ENCODE measurements at regions not wholly inside any gene's neighbourhood (a gene's known extent, or its start where the extent isn't known, plus 50 kb on each side); places are given as distances from the start of the nearest gene placed in this dataset.

DNA sequence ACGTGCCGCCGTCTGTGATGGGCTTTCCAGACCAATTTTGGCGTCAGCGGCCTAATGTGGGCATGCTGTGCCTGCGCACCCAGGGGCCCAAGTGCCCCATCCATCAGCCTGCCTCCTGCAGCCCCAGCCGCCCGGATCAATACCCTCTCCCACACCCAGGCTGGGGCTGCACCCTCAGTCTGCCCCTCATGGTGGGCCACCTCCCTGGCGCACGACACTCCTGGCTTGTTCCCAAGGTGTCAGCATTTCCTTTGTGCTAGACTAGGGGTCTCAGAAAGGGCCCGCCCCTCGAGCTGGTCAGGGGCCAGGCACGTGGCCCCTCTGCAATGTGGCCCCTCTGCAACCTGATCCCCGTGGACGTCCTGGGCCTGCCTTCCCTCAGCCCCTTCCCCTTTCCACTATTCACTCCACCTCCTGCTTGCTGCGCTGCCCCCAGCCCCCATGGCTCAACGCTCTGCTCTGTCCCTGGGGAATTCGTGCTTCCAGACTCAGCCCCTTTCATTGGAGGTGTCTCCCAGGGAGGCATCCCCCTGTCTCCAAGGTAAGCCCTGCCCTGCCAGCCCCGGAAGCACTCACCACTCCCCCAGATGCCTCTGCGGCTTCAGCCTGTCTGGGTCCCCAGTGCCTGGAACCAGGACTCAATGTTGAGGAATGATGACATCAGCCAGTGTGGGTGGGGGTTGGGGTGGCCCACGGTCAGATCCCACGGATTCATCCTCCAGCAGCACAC lies 130.8 kb downstream of the HMX1 start:
- Histone ChIP-seq H3K27me3 (ENCODE audit: low read depth) (no peaks in the 10 kb centered on the region), H3K36me3 (replicated peaks) (no peaks in the 10 kb centered on the region), H3K9me3 (no peaks in the 10 kb centered on the region), H3K4me3 (no peak overlapping the region), H3K4me1 (no peaks in the 10 kb centered on the region)
- in situ Hi-C loops (cut with MboI; ENCODE audit: low sequenced_read_pairs), result no loop called here
- no peak for DNase-seq (ENCODE audit: low spot score in 2 of 2)

DNA sequence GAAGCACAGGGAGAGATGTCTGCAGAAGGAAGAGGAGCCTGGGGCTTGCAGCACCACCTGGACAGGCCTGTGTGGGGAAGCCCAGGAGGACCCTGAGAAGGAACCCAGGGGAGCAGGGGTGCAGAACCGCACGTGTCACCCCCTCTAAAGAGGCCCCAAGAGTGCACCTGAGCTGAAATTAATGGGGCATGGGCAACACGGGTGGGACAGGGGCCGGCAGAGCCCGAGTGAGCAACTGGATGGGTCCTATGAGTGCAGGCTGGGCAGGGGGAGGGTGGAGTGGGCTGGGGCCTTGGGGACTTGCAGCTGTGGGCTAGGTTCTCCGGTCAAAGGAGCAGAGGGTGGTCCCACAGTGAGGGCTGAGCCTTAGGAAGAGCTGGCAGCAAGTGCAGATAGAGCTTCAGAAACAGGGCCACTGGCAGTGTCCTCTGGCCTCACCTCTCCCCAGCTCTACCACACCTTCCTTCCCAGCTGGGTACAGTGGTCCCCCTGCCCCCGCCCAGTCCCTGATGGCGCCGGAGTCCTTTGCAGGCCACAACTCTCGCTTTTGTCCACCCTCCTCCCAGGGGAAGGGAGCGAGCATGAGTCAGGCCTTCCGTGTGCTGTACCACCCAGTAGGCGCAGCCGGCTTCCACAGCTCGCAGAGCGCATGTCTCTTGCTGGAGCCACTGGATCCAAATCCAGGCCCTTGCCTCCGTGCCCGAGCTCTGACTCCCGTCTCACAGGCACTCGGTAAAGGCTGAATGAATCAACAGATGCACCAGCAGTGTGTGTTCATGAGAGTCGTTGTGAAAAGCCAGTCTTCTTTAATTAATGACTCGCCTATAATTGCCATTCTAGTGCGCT lies 131.6 kb downstream of the HMX1 start:
- H3K36me3 ChIP-seq (replicated peaks), result no peaks in the 10 kb centered on the region
- no peak overlapping the region for H3K4me3 ChIP-seq
- no peaks in the 10 kb centered on the region for H3K27me3 ChIP-seq (ENCODE audit: low read depth)
- in situ Hi-C loops (cut with MboI; ENCODE audit: low sequenced_read_pairs), result no loop called here
- no peaks in the 10 kb centered on the region for H3K4me1 ChIP-seq
- no peaks in the 10 kb centered on the region for H3K9me3 ChIP-seq
- no peak for DNase-seq (ENCODE audit: low spot score in 2 of 2)

DNA sequence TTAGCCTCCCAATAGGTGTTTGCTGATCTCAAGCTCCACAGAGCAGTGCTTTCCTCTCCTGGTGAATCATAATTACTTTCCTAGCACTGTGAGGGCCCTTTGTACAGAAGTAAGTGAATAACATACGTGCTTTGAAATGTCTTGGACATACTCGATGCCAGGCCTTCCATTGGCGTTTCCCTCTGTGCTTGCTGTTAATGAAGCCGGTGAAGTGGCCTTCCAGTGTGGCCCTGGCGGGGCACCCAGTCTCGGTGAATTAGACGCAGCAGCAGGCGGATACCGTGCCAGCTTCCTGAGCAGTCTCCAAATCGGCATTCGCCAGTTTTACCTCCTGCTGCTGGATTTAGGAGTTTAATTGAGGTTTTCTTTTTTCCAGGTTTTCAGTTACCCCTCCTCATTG lies 132.3 kb downstream of the HMX1 start:
- no peak for DNase-seq (ENCODE audit: low spot score in 2 of 2)
- Histone ChIP-seq H3K4me1 (no peaks in the 10 kb centered on the region), H3K36me3 (replicated peaks) (no peaks in the 10 kb centered on the region), H3K4me3 (no peak overlapping the region), H3K9me3 (no peaks in the 10 kb centered on the region), H3K27me3 (ENCODE audit: low read depth) (no peaks in the 10 kb centered on the region)
- in situ Hi-C loops (cut with MboI; ENCODE audit: low sequenced_read_pairs), result no loop called here

DNA sequence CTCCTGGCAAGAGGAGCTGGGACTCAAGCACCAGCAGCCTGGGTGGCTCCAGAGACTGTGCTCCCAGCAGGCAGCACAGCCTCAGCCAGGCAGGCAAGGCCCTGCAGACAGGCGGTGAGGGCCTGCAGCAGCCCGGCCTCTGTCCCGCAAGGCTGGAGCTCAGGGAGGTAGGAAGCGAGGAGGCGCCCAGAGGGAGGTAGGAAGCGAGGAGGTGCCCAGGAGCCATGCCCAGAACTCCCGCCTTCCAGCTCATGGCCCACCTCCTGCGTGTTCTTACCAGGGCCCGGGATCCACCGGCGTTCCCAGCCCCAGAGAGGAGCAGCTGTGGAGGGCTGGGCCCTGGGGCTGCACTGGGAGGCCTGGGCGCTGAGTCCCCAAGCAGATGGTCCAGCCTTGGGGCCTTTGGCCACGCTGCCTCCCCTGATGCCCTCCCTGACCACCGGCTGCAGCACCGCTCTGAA lies 133.1 kb downstream of the HMX1 start:
- no peak for DNase-seq (ENCODE audit: low spot score in 2 of 2)
- 0 out of 2 replicates have a peak, but pooled peaks cover 2% of the 10 kb centered on the region for H3K9me3 ChIP-seq
- H3K27me3 ChIP-seq (ENCODE audit: low read depth), result no peaks in the 10 kb centered on the region
- no peaks in the 10 kb centered on the region for H3K36me3 ChIP-seq (replicated peaks)
- H3K4me1 ChIP-seq, result no peaks in the 10 kb centered on the region
- H3K4me3 ChIP-seq, result no peak overlapping the region
- in situ Hi-C loops (cut with MboI; ENCODE audit: low sequenced_read_pairs), result no loop called here

DNA sequence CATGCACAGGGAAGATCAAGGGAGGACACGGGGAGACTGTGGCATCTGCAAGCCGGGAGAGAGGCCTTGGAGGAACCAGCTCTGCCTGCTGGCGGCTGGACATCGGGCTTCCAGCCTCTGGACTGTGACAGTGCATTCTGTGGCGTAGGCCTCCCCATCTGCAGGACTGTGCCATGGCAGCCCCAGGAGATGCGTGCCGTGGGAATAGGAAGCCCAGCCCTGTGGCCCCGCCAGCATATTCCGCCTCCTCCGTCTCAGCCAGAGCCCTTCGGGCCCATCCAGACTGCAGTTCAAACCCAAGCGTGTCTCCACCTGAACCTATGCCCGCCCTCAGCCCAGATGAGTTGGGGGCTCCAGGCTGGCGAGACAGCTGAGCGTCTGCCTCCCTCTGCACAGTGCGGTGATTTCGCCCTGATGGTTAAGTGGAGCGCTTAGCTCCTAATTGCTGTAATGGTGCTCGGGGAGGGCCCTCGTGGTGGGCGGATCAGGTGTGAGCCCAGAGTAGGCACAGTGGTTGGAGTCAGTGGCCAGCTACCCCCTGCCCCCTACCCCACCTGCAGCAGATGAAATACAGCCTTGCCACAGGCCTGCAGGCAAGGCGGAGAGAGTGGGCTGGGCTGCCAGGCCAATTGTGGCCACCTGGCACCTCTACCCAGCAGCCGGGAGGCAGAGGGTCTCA lies 133.9 kb downstream of the HMX1 start:
- in situ Hi-C loops (cut with MboI; ENCODE audit: low sequenced_read_pairs), result no loop called here
- 0 out of 2 replicates have a peak, but pooled peaks cover 2% of the 10 kb centered on the region for H3K9me3 ChIP-seq
- H3K36me3 ChIP-seq (replicated peaks), result no peaks in the 10 kb centered on the region
- no peaks in the 10 kb centered on the region for H3K27me3 ChIP-seq (ENCODE audit: low read depth)
- H3K4me3 ChIP-seq, result no peak overlapping the region
- no peaks in the 10 kb centered on the region for H3K4me1 ChIP-seq
- DNase-seq (ENCODE audit: low spot score in 2 of 2), result no peak

- Histone ChIP-seq H3K36me3 (replicated peaks) (no peaks in the 10 kb centered on the region), H3K4me1 (no peaks in the 10 kb centered on the region), H3K9me3 (0 out of 2 replicates have a peak, but pooled peaks cover 2% of the 10 kb centered on the region), H3K4me3 (no peak overlapping the region), H3K27me3 (ENCODE audit: low read depth) (no peaks in the 10 kb centered on the region)
- DNase-seq (ENCODE audit: low spot score in 2 of 2), result no peak
- in situ Hi-C loops (cut with MboI; ENCODE audit: low sequenced_read_pairs), result no loop called here
These were observed 134.6 kb downstream of the HMX1 start for GRCh38 chr4:8737075-8737474.

GRCh38 chr4:8736090-8736825 lies 135.4 kb downstream of the HMX1 start:
- H3K4me3 ChIP-seq, result no peak overlapping the region
- H3K36me3 ChIP-seq (replicated peaks), result no peaks in the 10 kb centered on the region
- no peak for DNase-seq (ENCODE audit: low spot score in 2 of 2)
- H3K9me3 ChIP-seq, result 0 out of 2 replicates have a peak, but pooled peaks cover 2% of the 10 kb centered on the region
- no peaks in the 10 kb centered on the region for H3K27me3 ChIP-seq (ENCODE audit: low read depth)
- H3K4me1 ChIP-seq, result no peaks in the 10 kb centered on the region
- in situ Hi-C loops (cut with MboI; ENCODE audit: low sequenced_read_pairs), result no loop called here

GRCh38 chr4:8735236-8736089 lies 136.2 kb downstream of the HMX1 start:
- Histone ChIP-seq H3K4me3 (no peak overlapping the region), H3K4me1 (no peaks in the 10 kb centered on the region), H3K27me3 (ENCODE audit: low read depth) (no peaks in the 10 kb centered on the region), H3K36me3 (replicated peaks) (no peaks in the 10 kb centered on the region), H3K9me3 (0 out of 2 replicates have a peak, but pooled peaks cover 2% of the 10 kb centered on the region)
- DNase-seq (ENCODE audit: low spot score in 2 of 2), result no peak
- in situ Hi-C loops (cut with MboI; ENCODE audit: low sequenced_read_pairs), result no loop called here

DNA sequence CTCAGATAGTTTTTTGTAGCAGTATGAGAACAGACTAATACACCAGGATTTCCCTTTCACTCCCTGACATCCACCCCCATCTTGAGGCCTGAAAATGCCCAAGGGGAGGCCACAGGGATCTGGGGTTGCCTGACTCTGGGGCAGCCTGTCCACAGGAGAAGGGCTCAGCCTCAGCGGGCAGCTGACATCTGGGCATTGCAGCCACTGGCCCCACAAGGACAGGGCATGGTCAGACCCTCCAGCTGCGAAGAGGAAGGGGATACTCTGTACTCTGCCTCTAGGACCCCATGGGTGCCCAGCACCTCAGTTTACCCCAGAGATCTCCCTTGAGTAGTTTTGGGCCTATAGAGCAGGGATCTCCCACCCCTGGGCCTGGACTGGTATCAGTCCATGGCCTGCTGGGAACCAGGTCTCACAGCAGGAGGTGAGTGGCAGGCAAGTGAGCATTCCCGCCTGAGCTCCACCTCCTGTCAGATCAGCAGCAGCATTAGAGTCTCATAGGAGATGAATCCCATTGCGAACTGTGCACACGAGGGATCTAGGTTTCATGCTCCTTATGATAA lies 138.9 kb downstream of the HMX1 start:
- Histone ChIP-seq H3K4me1 (no peaks in the 10 kb centered on the region), H3K4me3 (no peak overlapping the region), H3K9me3 (0 out of 2 replicates have a peak, but pooled peaks cover 2% of the 10 kb centered on the region), H3K36me3 (replicated peaks) (no peaks in the 10 kb centered on the region), H3K27me3 (ENCODE audit: low read depth) (no peaks in the 10 kb centered on the region)
- no peak for DNase-seq (ENCODE audit: low spot score in 2 of 2)
- in situ Hi-C loops (cut with MboI; ENCODE audit: low sequenced_read_pairs), result no loop called here

- in situ Hi-C loops (cut with MboI; ENCODE audit: low sequenced_read_pairs), result no loop called here
- H3K27me3 ChIP-seq (ENCODE audit: low read depth), result no peaks in the 10 kb centered on the region
- 0 out of 2 replicates have a peak, but pooled peaks cover 2% of the 10 kb centered on the region for H3K9me3 ChIP-seq
- H3K36me3 ChIP-seq (replicated peaks), result no peaks in the 10 kb centered on the region
- DNase-seq (ENCODE audit: low spot score in 2 of 2), result no peak
- H3K4me1 ChIP-seq, result no peaks in the 10 kb centered on the region
- H3K4me3 ChIP-seq, result no peak overlapping the region
These were observed 139.5 kb downstream of the CPZ start for GRCh38 chr4:8732092-8732491.

- in situ Hi-C loops (cut with MboI; ENCODE audit: low sequenced_read_pairs), result no loop called here
- H3K4me3 ChIP-seq, result no peak overlapping the region
- no peaks in the 10 kb centered on the region for H3K27me3 ChIP-seq (ENCODE audit: low read depth)
These were observed 138.8 kb downstream of the CPZ start for GRCh38 chr4:8731364-8731763.

GRCh38 chr4:8730681-8731080 lies 138.1 kb downstream of the CPZ start:
- Histone ChIP-seq H3K27me3 (ENCODE audit: low read depth) (no peaks in the 10 kb centered on the region), H3K4me1 (no peaks in the 10 kb centered on the region), H3K4me3 (no peak overlapping the region), H3K36me3 (replicated peaks) (no peaks in the 10 kb centered on the region), H3K9me3 (0 out of 2 replicates have a peak, but pooled peaks cover 2% of the 10 kb centered on the region)
- in situ Hi-C loops (cut with MboI; ENCODE audit: low sequenced_read_pairs), result no loop called here
- DNase-seq (ENCODE audit: low spot score in 2 of 2), result no peak

More at GRCh38 chr4:8731364-8731763, 138.8 kb downstream of the CPZ start:
- no peaks in the 10 kb centered on the region for H3K4me1 ChIP-seq
- no peak for DNase-seq (ENCODE audit: low spot score in 2 of 2)
- H3K36me3 ChIP-seq (replicated peaks), result no peaks in the 10 kb centered on the region
- H3K9me3 ChIP-seq, result 0 out of 2 replicates have a peak, but pooled peaks cover 2% of the 10 kb centered on the region

Measured in HAP-1 (cell line).